Tibial artery (tissue), 4 donors: ENCODE measurements at regions not wholly inside any gene's neighbourhood (a gene's known extent, or its start where the extent isn't known, plus 50 kb on each side); places are given as distances from the start of the nearest gene placed in this dataset.

Experiments
- DNase-seq, 2 donors: peaks; one replicate each; pipeline ENCODE4 v3.0.0-alpha.2; 2019
- H3K27ac ChIP-seq, 2 donors: fragments of 200-600 bp; sonication (generic) in 1 of 2; 1 replicate in 1 of 2; 2 replicates in 1 of 2; pipeline ENCODE4 v1.5.1; 2018 to 2019; ENCODE audit warnings: mild to moderate bottlenecking in 1 of 2
- H3K27me3 ChIP-seq, 2 donors: fragments of 200-600 bp; sonication (generic) in 1 of 2; one replicate each; pipeline versions ENCODE4 v1.5.1 to v1.6.0; 2016 to 2019
- H3K36me3 ChIP-seq, 3 donors: fragments of 200-600 bp; sonication (generic) in 2 of 3; one replicate each; pipeline ENCODE4 v1.5.1; 2016 to 2019; ENCODE audit warnings: mild to moderate bottlenecking in 2 of 3
- H3K4me1 ChIP-seq, 4 donors: fragments of 200-600 bp; sonication (generic) in 2 of 4; 1 replicate in 3 of 4; 2 replicates in 1 of 4; pipeline ENCODE4 v1.5.1; 2016 to 2019
- H3K4me3 ChIP-seq, 2 donors: fragments of 200-600 bp; sonication (generic) in 1 of 2; 1 replicate in 1 of 2; 2 replicates in 1 of 2; pipeline ENCODE4 v1.5.1; 2018 to 2019; ENCODE audit warnings: mild to moderate bottlenecking in 2 of 2
- H3K9me3 ChIP-seq, 3 donors: fragments of 200-600 bp; sonication (generic) in 1 of 3; one replicate each; pipeline ENCODE4 v1.5.1; 2016 to 2019
- CTCF ChIP-seq, 2 experiments: fragments of 200-600 bp in 1 of 2; fragments of 450-650 bp in 1 of 2; IDR thresholded peaks; one replicate each; pipeline ENCODE4 v1.5.1; 2017 to 2019; ENCODE audit warnings: antibody characterized with exemption in 2 of 2, mild to moderate bottlenecking in 1 of 2, moderate library complexity in 1 of 2
- intact Hi-C: fragments of 100-400 bp; cut with DNase I; formaldehyde crosslinking; loops from one replicate; pipeline ENCODE4 v1.15.0; 2023; ENCODE audit warnings: low total_unique reads

- TF ChIP-seq CTCF (IDR thresholded peaks at IDR 0.05), result no peak
- H3K36me3 ChIP-seq, result no peaks in the 10 kb centered on the region
- no peak overlapping the region for H3K4me3 ChIP-seq
- no peaks in the 10 kb centered on the region for H3K27me3 ChIP-seq
- DNase-seq, result no peak
- H3K4me1 ChIP-seq, result no peaks in the 10 kb centered on the region
- intact Hi-C loops, result no loop called here
- H3K27ac ChIP-seq, result no peak overlapping the region
- H3K9me3 ChIP-seq, result no peaks in the 10 kb centered on the region
These were observed 137.3 kb upstream of the GOLIM4 start for GRCh38 chr3:168233001-168233400.

GRCh38 chr3:168223085-168223484 lies 127.4 kb upstream of the GOLIM4 start:
- Histone ChIP-seq H3K4me1 (no peaks in the 10 kb centered on the region), H3K9me3 (no peaks in the 10 kb centered on the region), H3K27ac (no peak overlapping the region), H3K4me3 (no peak overlapping the region), H3K36me3 (no peaks in the 10 kb centered on the region), H3K27me3 (no peaks in the 10 kb centered on the region)
- no peak for TF ChIP-seq CTCF (IDR thresholded peaks at IDR 0.05)
- no peak for DNase-seq
- intact Hi-C loops, result no loop called here

GRCh38 chr3:168220556-168220955 lies 124.8 kb upstream of the GOLIM4 start:
- H3K9me3 ChIP-seq, result no peaks in the 10 kb centered on the region
- no peak overlapping the region for H3K4me3 ChIP-seq
- H3K27ac ChIP-seq, result no peak overlapping the region
- no peaks in the 10 kb centered on the region for H3K27me3 ChIP-seq
- no peak for DNase-seq
- intact Hi-C loops, result no loop called here
- TF ChIP-seq CTCF (IDR thresholded peaks at IDR 0.05), result no peak
- no peaks in the 10 kb centered on the region for H3K4me1 ChIP-seq
- H3K36me3 ChIP-seq, result no peaks in the 10 kb centered on the region

DNA sequence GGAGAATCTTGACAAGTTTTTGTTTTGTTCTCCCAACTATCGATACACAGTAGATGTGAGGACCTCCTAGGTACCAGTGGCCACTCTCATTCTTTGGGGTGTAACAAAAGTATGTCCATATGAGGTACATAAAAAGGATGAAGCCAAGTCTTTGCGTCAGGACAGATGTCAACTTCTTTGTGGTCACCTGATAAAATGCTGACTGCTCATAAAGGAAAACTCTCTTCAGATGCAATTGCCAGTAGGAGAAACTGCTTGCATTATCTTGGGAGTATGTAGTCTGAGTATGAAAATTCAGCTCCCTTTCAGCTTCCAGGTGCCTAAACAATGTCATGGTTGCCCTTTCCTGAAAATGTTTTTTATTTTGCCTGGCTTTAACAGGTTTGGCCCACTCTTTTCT lies 123.8 kb upstream of the GOLIM4 start:
- intact Hi-C loops, result loop anchor here (10.0 kb wide), 1 partner anchor 245 kb away; no protein-coding TSS in a partner anchor
- Histone ChIP-seq H3K4me1 (no peaks in the 10 kb centered on the region), H3K27me3 (no peaks in the 10 kb centered on the region), H3K4me3 (no peak overlapping the region), H3K36me3 (no peaks in the 10 kb centered on the region), H3K27ac (no peak overlapping the region), H3K9me3 (no peaks in the 10 kb centered on the region)
- DNase-seq, result no peak
- TF ChIP-seq CTCF (IDR thresholded peaks at IDR 0.05), result no peak

DNA sequence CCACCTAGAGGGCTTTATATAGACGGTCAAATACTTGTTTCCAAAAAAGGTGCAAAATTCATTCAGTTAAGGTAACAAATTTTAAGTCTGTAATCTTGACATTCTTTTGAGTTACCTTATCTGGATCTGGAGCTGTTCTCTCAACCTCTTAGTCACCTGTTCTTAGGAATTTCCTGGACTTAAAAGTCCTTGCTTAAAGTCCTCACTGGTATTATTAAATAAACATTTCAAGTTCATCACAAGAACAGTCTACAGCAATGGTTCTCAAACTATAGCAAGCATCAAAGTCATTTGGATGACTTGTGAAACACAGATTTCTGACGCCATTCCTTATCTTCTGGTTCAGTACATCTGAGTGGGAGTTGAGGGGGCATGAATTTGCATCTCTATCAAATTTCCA lies 122.9 kb upstream of the GOLIM4 start:
- Histone ChIP-seq H3K9me3 (no peaks in the 10 kb centered on the region), H3K4me1 (no peaks in the 10 kb centered on the region), H3K27me3 (no peaks in the 10 kb centered on the region), H3K36me3 (no peaks in the 10 kb centered on the region), H3K27ac (no peak overlapping the region), H3K4me3 (no peak overlapping the region)
- intact Hi-C loops, result loop anchor here (10.0 kb wide), 1 partner anchor 246 kb away; no protein-coding TSS in a partner anchor
- DNase-seq, result no peak
- no peak for TF ChIP-seq CTCF (IDR thresholded peaks at IDR 0.05)

GRCh38 chr3:168216851-168217250 lies 121.1 kb upstream of the GOLIM4 start:
- no peaks in the 10 kb centered on the region for H3K27me3 ChIP-seq
- TF ChIP-seq CTCF (IDR thresholded peaks at IDR 0.05), result no peak
- no peaks in the 10 kb centered on the region for H3K9me3 ChIP-seq
- no peaks in the 10 kb centered on the region for H3K4me1 ChIP-seq
- no peak overlapping the region for H3K27ac ChIP-seq
- no peak overlapping the region for H3K4me3 ChIP-seq
- no peak for DNase-seq
- H3K36me3 ChIP-seq, result no peaks in the 10 kb centered on the region
- intact Hi-C loops, result loop anchor here (10.0 kb wide), 1 partner anchor 248 kb away; no protein-coding TSS in a partner anchor
